IMR-90 (cell line): ENCODE measurements at regions not wholly inside any gene's neighbourhood (a gene's known extent, or its start where the extent isn't known, plus 50 kb on each side); places are given as distances from the start of the nearest gene placed in this dataset.
"Not testable (repeated sequence)": the region's sequence is repeated elsewhere in the genome, so short reads cannot be mapped to it uniquely, and the experiment has no call there.

Source experiments
- ATAC-seq: fragments of 200-7000 bp; cut with Tn5 transposase; 2 replicates; pipeline ENCODE4 v1.9.1; 2020; ENCODE audit warnings: low read depth, mild to moderate bottlenecking, moderate library complexity
- BruUV-seq: library from RNA; stranded (reverse); fragments of 400-500 nt; replicated peaks from 2 replicates; lab custom pipeline; 2021; lab: Mats Ljungman, UMichigan
- CTCF ChIA-PET: fragments of 300-600 bp; formaldehyde crosslinking; extraction: SDS; loops from one replicate; lab custom pipeline; 2021; ENCODE audit warnings: antibody characterized with exemption; lab: Yijun Ruan, JAX
- POLR2A ChIA-PET: fragments of 300-600 bp; sonication (Branson Sonifier 250); formaldehyde crosslinking; loops from one replicate; lab custom pipeline; 2022; ENCODE audit warnings: antibody characterized with exemption; ENCODE audit not compliant: unreplicated experiment; lab: Charles Lee
- DNase-seq: peaks from one replicate; pipeline ENCODE4 v3.0.0; 2013
- H2AFZ ChIP-seq: replicated peaks from 2 replicates; pipeline ENCODE3; 2013; ENCODE audit warnings: low read length, mild to moderate bottlenecking; ENCODE audit not compliant: poor library complexity
- H2AK5ac ChIP-seq: 2 replicates; pipeline ENCODE4 v1.6.1; 2013; ENCODE audit warnings: low read depth, low read length, inconsistent platforms
- H2AK9ac ChIP-seq: replicated peaks from 2 replicates; pipeline ENCODE3; 2013; ENCODE audit warnings: mild to moderate bottlenecking, low read depth, low read length, moderate library complexity; ENCODE audit not compliant: poor library complexity
- H2BK120ac ChIP-seq: 2 replicates; pipeline ENCODE4 v1.6.1; 2013; ENCODE audit warnings: low read depth, low read length, inconsistent platforms
- H2BK15ac ChIP-seq: 3 replicates; pipeline ENCODE4 v1.6.1; 2013; ENCODE audit warnings: low read depth, low read length, inconsistent platforms
- H2BK20ac ChIP-seq: 2 replicates; pipeline ENCODE4 v1.6.1; 2013; ENCODE audit warnings: low read depth, mild to moderate bottlenecking, inconsistent platforms, low read length, moderate library complexity
- H2BK5ac ChIP-seq: 2 replicates; pipeline ENCODE4 v1.6.1; 2013; ENCODE audit warnings: mild to moderate bottlenecking, low read depth, low read length, inconsistent platforms; ENCODE audit not compliant: poor library complexity, severe bottlenecking
- H3K14ac ChIP-seq: replicated peaks from 2 replicates; pipeline ENCODE4 v1.6.1; 2013; ENCODE audit warnings: low read depth, low read length, inconsistent platforms
- H3K18ac ChIP-seq: 2 replicates; pipeline ENCODE4 v1.6.1; 2013; ENCODE audit warnings: low read depth, low read length, control low read depth
- H3K23ac ChIP-seq: 2 replicates; pipeline ENCODE4 v1.6.1; 2013; ENCODE audit warnings: low read depth, low read length, inconsistent platforms
- H3K27ac ChIP-seq: 2 replicates; pipeline ENCODE4 v1.5.1; 2013; ENCODE audit warnings: mild to moderate bottlenecking, control low read depth, low read length; ENCODE audit not compliant: insufficient read depth
- H3K27me3 ChIP-seq: 2 replicates; pipeline ENCODE4 v1.6.1; 2013; ENCODE audit warnings: low read length; ENCODE audit not compliant: control insufficient read depth, insufficient read depth
- H3K36me3 ChIP-seq: 2 replicates; pipeline ENCODE4 v1.6.1; 2013; ENCODE audit warnings: low read length, mixed read lengths; ENCODE audit not compliant: control insufficient read depth, insufficient read depth
- H3K4ac ChIP-seq: 2 replicates; pipeline ENCODE4 v1.6.1; 2013; ENCODE audit warnings: low read depth, low read length, inconsistent platforms
- H3K4me1 ChIP-seq: 2 replicates; pipeline ENCODE4 v1.6.1; 2013; ENCODE audit warnings: low read length, mixed read lengths; ENCODE audit not compliant: control insufficient read depth, insufficient read depth
- H3K4me2 ChIP-seq: 2 replicates; pipeline ENCODE4 v1.6.1; 2013; ENCODE audit warnings: low read depth, mild to moderate bottlenecking, control low read depth, low read length, moderate library complexity
- H3K4me3 ChIP-seq: 2 replicates; pipeline ENCODE4 v1.5.1; 2013; ENCODE audit warnings: low read depth, mild to moderate bottlenecking, control low read depth, low read length, moderate library complexity; ENCODE audit not compliant: insufficient read depth
- H3K56ac ChIP-seq: 2 replicates; pipeline ENCODE4 v1.6.1; 2013; ENCODE audit warnings: low read length, inconsistent platforms; ENCODE audit not compliant: insufficient read depth; ENCODE audit errors: extremely low read depth
- H3K79me1 ChIP-seq, 2 experiments: 2 replicates each; pipeline ENCODE4 v1.6.1; 2013; ENCODE audit warnings: low read length in 2 of 2, inconsistent platforms in 1 of 2, low read depth in 1 of 2
- H3K9ac ChIP-seq: 2 replicates; pipeline ENCODE4 v1.6.1; 2013; ENCODE audit warnings: low read depth, low read length, control low read depth
- H3K9me1 ChIP-seq: 2 replicates; pipeline ENCODE4 v1.6.1; 2013; ENCODE audit warnings: low read length, inconsistent platforms; ENCODE audit not compliant: insufficient read depth
- H3K9me3 ChIP-seq: 2 replicates; pipeline ENCODE4 v1.6.1; 2013; ENCODE audit warnings: low read length; ENCODE audit not compliant: control insufficient read depth, insufficient read depth
- H4K20me1 ChIP-seq: 2 replicates; pipeline ENCODE4 v1.6.1; 2013; ENCODE audit warnings: low read length, inconsistent platforms; ENCODE audit not compliant: insufficient read depth
- H4K5ac ChIP-seq: 2 replicates; pipeline ENCODE4 v1.6.1; 2013; ENCODE audit warnings: mild to moderate bottlenecking, low read depth, low read length, control low read depth
- H4K8ac ChIP-seq, 2 experiments: 2 replicates each; pipeline ENCODE4 v1.6.1; 2013; ENCODE audit warnings: low read depth in 2 of 2, low read length in 2 of 2, control low read depth in 1 of 2, inconsistent platforms in 1 of 2
- H4K91ac ChIP-seq: 2 replicates; pipeline ENCODE4 v1.6.1; 2013; ENCODE audit warnings: low read depth, low read length, inconsistent platforms; ENCODE audit not compliant: insufficient read depth
- CEBPB ChIP-seq: IDR thresholded peaks from 2 replicates; pipeline ENCODE4 v1.6.1; 2012; ENCODE audit warnings: low read depth, low read length, improper control_type of control experiment
- CHD1 ChIP-seq: IDR thresholded peaks from 2 replicates; pipeline ENCODE4 v1.6.1; 2012; ENCODE audit warnings: low read depth, low read length, improper control_type of control experiment
- FOS ChIP-seq: fragments of 150-350 bp; IDR thresholded peaks from 2 replicates; pipeline ENCODE4 v1.6.1; 2016; ENCODE audit warnings: low read depth, low read length
- MAFK ChIP-seq: IDR thresholded peaks from 2 replicates; pipeline ENCODE4 v1.6.1; 2012; ENCODE audit warnings: low read depth, low read length, improper control_type of control experiment
- MAZ ChIP-seq: IDR thresholded peaks from 2 replicates; pipeline ENCODE4 v1.6.1; 2012; ENCODE audit warnings: low read depth, mild to moderate bottlenecking, low read length, improper control_type of control experiment, moderate library complexity, borderline replicate concordance
- POLR2A ChIP-seq: IDR thresholded peaks from 2 replicates; pipeline ENCODE4 v1.6.1; 2012; ENCODE audit warnings: mild to moderate bottlenecking, low read depth, low read length
- RAD21 ChIP-seq: IDR thresholded peaks from 2 replicates; pipeline ENCODE4 v1.6.1; 2012; ENCODE audit warnings: low read length, improper control_type of control experiment
- RCOR1 ChIP-seq: IDR thresholded peaks from 2 replicates; pipeline ENCODE4 v1.6.1; 2012; ENCODE audit warnings: mild to moderate bottlenecking, low read length, improper control_type of control experiment; ENCODE audit not compliant: insufficient replicate concordance
- WGBS, 2 experiments: methylation state at CpG; one replicate each; pipeline versions ENCODE4 v1.1.5 to v1.1.7; 2013; ENCODE audit warnings: missing lambda C conversion rate in 2 of 2; ENCODE audit not compliant: insufficient read length in 1 of 2; ENCODE audit errors: extremely low coverage in 2 of 2; 5-methylcytosine and 5-hydroxymethylcytosine counted together
- dilution Hi-C: fragments of 300-500 bp; cut with HindIII; formaldehyde crosslinking; loops from one replicate; pipeline ENCODE4 v1.14.3; 2018; ENCODE audit warnings: low sequenced_read_pairs; ENCODE audit not compliant: unreplicated experiment
- in situ Hi-C: fragments of 300-500 bp; cut with MboI; formaldehyde crosslinking; loops from 3 replicates; pipeline ENCODE4 v1.14.3; 2019; ENCODE audit warnings: low sequenced_read_pairs, inconsistent platforms, mixed read lengths
- intact Hi-C: fragments of 100-400 bp; cut with micrococcal nuclease; formaldehyde crosslinking; loops from 2 replicates; pipeline ENCODE4 v1.10.0; 2022

- Histone ChIP-seq H3K56ac (no peak overlapping the region), H2AK9ac (no peak overlapping the region), H3K4me3 (no peak overlapping the region), H3K9ac (no peak overlapping the region), H2BK5ac (no peak overlapping the region), H2BK20ac (no peak overlapping the region), H3K27me3 (no peaks in the 10 kb centered on the region), H3K14ac (no peak overlapping the region), H3K4me1 (no peaks in the 10 kb centered on the region), H3K18ac (no peak overlapping the region), H4K5ac (no peak overlapping the region), H3K23ac (no peak overlapping the region), H3K27ac (no peak overlapping the region), H3K9me3 (no peaks in the 10 kb centered on the region), H3K79me1 (no peaks in the 10 kb centered on the region), H3K4me2 (no peak overlapping the region), H4K8ac (no peak overlapping the region), H2BK15ac (no peak overlapping the region), H2AFZ (no peak overlapping the region), H2BK120ac (no peak overlapping the region), H2AK5ac (no peak overlapping the region), H3K4ac (no peak overlapping the region), H3K36me3 (no peaks in the 10 kb centered on the region), H4K20me1 (no peaks in the 10 kb centered on the region), H3K9me1 (no peaks in the 10 kb centered on the region), H4K91ac (no peak overlapping the region)
- in situ Hi-C loops (loop anchor here (25.0 kb wide), 1 partner anchor 105 kb away; no protein-coding TSS in a partner anchor), dilution Hi-C loops (no loop called here), intact Hi-C loops (no loop called here)
- no peak for TF ChIP-seq CHD1
- no peak for TF ChIP-seq RCOR1
- TF ChIP-seq CEBPB = no peak
- no peak for TF ChIP-seq FOS
- TF ChIP-seq MAZ = no peak
- TF ChIP-seq POLR2A = no peak
- TF ChIP-seq RAD21 = no peak
- TF ChIP-seq MAFK = no peak
- DNase-seq (no peak), ATAC-seq (no peak)
- no CpG with 5 or more reads among the region's 6 CpGs for WGBS, 2 experiments
- ChIA-PET POLR2A (interaction anchor here (0.6 kb wide), 1 partner anchor 77 kb away, joined by 4 read pairs; the partner anchor contains the start of gene ATP2C1), CTCF (no interaction called here)
- no TSS peak for BruUV-seq
Observed at GRCh38 chr3:130816561-130817445, 70.2 kb upstream of the PIK3R4 start.

GRCh38 chr3:130818066-130818465 is 71.4 kb upstream of the PIK3R4 start:
- H3K4me3 ChIP-seq, H2AK5ac ChIP-seq, H2BK5ac ChIP-seq, H3K4me1 ChIP-seq, H4K91ac ChIP-seq, dilution Hi-C loops, H3K27ac ChIP-seq, H2BK120ac ChIP-seq, H4K20me1 ChIP-seq, H3K9ac ChIP-seq, H3K79me1 ChIP-seq, H3K9me3 ChIP-seq, H3K9me1 ChIP-seq, H3K4ac ChIP-seq, H2BK20ac ChIP-seq, H2AK9ac ChIP-seq, H3K14ac ChIP-seq, H3K27me3 ChIP-seq, H3K4me2 ChIP-seq, intact Hi-C loops, H2AFZ ChIP-seq, H3K23ac ChIP-seq, H4K5ac ChIP-seq, CTCF ChIA-PET, H2BK15ac ChIP-seq, H3K56ac ChIP-seq, H3K36me3 ChIP-seq, BruUV-seq, POLR2A ChIA-PET, ATAC-seq, H3K18ac ChIP-seq, H4K8ac ChIP-seq, DNase-seq: not testable (repeated sequence)
- WGBS, 2 experiments = no CpG with 5 or more reads among the region's 3 CpGs
- in situ Hi-C loops = loop anchor here (25.0 kb wide), 1 partner anchor 106 kb away; no protein-coding TSS in a partner anchor
